ENCODE measurements at regions not wholly inside any gene's neighbourhood (a gene's known extent, or its start where the extent isn't known, plus 50 kb on each side); places are given as distances from the start of the nearest gene placed in this dataset.

- no peak for DNase-seq
Observed at GRCh38 chr18:1993866-1994265, 577.4 kb downstream of the METTL4 start.

- no peak for DNase-seq
Observed at GRCh38 chr18:1994471-1994870, 576.8 kb downstream of the METTL4 start.

- DNase-seq, result no peak
Observed at GRCh38 chr18:1995041-1995612, 576.2 kb downstream of the METTL4 start.

GRCh38 chr18:1998121-1998520, 573.2 kb downstream of the METTL4 start:
- no peak for DNase-seq

- DNase-seq, result no peak
Observed at GRCh38 chr18:1999387-1999786, 571.9 kb downstream of the METTL4 start.

GRCh38 chr18:2002151-2002550, 569.2 kb downstream of the METTL4 start:
- no peak for DNase-seq

- no peak for DNase-seq
Observed at GRCh38 chr18:2002604-2003003, 568.7 kb downstream of the METTL4 start.

GRCh38 chr18:2009942-2010697, 561.2 kb downstream of the METTL4 start:
- DNase-seq, result no peak

GRCh38 chr18:2027016-2027415, 544.3 kb downstream of the METTL4 start:
- no peak for DNase-seq

- no peak for DNase-seq
Observed at GRCh38 chr18:2027756-2028155, 543.5 kb downstream of the METTL4 start.

GRCh38 chr18:2028986-2029385, 542.3 kb downstream of the METTL4 start:
- no peak for DNase-seq

GRCh38 chr18:2030647-2031046, 540.7 kb downstream of the METTL4 start:
- DNase-seq, result no peak

- DNase-seq, result no peak
Observed at GRCh38 chr18:2032036-2032435, 539.3 kb downstream of the METTL4 start.

GRCh38 chr18:2035056-2035455, 536.2 kb downstream of the METTL4 start:
- DNase-seq, result no peak

- no peak for DNase-seq
Observed at GRCh38 chr18:2036086-2036485, 535.2 kb downstream of the METTL4 start.

GRCh38 chr18:2040279-2040678, 531.0 kb downstream of the METTL4 start:
- no peak for DNase-seq

- DNase-seq, result no peak
Observed at GRCh38 chr18:2049986-2050385, 521.3 kb downstream of the METTL4 start.

- DNase-seq, result no peak
Observed at GRCh38 chr18:2050702-2051201, 520.6 kb downstream of the METTL4 start.

- no peak for DNase-seq
Observed at GRCh38 chr18:2053490-2054089, 517.7 kb downstream of the METTL4 start.

- no peak for DNase-seq
Observed at GRCh38 chr18:2059336-2059735, 512.0 kb downstream of the METTL4 start.

- no peak for DNase-seq
Observed at GRCh38 chr18:2060086-2060485, 511.2 kb downstream of the METTL4 start.

- no peak for DNase-seq
Observed at GRCh38 chr18:2070631-2071030, 500.7 kb downstream of the METTL4 start.

- DNase-seq, result no peak
Observed at GRCh38 chr18:2075499-2075898, 495.8 kb downstream of the METTL4 start.

GRCh38 chr18:2082676-2083075, 488.6 kb downstream of the METTL4 start:
- no peak for DNase-seq
